D721Med (cell line): ENCODE measurements at regions not wholly inside any gene's neighbourhood (a gene's known extent, or its start where the extent isn't known, plus 50 kb on each side); places are given as distances from the start of the nearest gene placed in this dataset.
"Not testable (repeated sequence)": the region's sequence is repeated elsewhere in the genome, so short reads cannot be mapped to it uniquely, and the experiment has no call there.

Experiments used
- DNase-seq: peaks from one replicate; pipeline ENCODE4 v3.0.0; 2011; ENCODE audit warnings: low spot score; ENCODE audit not compliant: insufficient read length
- FAIRE-seq: peaks from 2 replicates; lab custom pipeline; 2011; peaks lifted over from hg19 to GRCh38; lab: Jason Lieb, UNC
- TF ChIP-seq, protein P1 (sequence below): IDR thresholded peaks from 2 replicates; pipeline ENCODE4 v1.5.1; 2012; ENCODE audit warnings: mild to moderate bottlenecking, control low read depth; ENCODE audit not compliant: insufficient read depth; ENCODE audit errors: missing control alignments

DNA sequence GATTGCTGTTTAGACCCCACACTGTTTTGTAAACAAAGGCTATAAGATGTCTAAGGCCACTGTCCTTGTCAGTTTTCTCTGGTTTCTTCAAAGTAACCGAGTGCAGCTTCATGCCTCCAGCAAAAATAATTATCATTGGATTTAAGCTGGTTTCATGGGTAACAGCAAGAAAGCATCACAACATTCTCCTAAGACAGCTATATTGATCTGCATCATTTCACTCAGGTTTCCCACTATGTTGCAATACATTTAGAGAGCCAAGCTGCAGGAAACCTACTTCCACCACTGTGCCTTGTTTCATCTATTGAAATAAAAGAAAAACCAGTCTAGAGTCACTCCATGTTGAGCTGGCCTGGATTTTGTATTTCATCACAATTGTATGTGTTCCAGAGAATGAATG is 351.4 kb downstream of the OXSM start:
- no peak for FAIRE-seq
- DNase-seq: no peak
- TF ChIP-seq, protein P1, sequence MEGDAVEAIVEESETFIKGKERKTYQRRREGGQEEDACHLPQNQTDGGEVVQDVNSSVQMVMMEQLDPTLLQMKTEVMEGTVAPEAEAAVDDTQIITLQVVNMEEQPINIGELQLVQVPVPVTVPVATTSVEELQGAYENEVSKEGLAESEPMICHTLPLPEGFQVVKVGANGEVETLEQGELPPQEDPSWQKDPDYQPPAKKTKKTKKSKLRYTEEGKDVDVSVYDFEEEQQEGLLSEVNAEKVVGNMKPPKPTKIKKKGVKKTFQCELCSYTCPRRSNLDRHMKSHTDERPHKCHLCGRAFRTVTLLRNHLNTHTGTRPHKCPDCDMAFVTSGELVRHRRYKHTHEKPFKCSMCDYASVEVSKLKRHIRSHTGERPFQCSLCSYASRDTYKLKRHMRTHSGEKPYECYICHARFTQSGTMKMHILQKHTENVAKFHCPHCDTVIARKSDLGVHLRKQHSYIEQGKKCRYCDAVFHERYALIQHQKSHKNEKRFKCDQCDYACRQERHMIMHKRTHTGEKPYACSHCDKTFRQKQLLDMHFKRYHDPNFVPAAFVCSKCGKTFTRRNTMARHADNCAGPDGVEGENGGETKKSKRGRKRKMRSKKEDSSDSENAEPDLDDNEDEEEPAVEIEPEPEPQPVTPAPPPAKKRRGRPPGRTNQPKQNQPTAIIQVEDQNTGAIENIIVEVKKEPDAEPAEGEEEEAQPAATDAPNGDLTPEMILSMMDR: no peak

DNA sequence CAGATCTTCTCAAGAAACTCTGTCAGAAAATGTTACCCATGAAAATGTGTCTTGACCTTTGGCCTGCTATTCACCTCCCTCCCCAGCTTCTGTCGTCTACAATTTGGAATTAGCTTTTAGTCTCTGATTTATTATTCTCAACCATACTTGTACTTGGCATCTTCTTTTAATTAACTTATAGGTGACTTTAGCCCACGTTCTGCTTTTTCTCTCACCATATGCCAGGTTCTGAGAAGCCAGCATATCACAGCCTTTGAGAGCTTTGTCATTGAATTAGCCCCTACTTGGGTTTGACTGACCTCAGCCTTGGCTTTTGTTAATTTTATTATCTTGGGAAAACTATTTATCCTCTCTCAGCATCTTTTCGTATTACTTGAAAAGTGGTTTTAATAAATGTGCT is 355.9 kb downstream of the OXSM start:
- TF ChIP-seq, protein P1: no peak
- DNase-seq: no peak
- no peak for FAIRE-seq

- not testable (repeated sequence) for FAIRE-seq
Observed at GRCh38 chr3:26157428-26157827, 367.5 kb downstream of the OXSM start.

GRCh38 chr3:26171006-26171405 is 381.1 kb downstream of the OXSM start:
- DNase-seq: no peak

More at GRCh38 chr3:26157428-26157827, 367.5 kb downstream of the OXSM start:
- not testable (repeated sequence) for DNase-seq

GRCh38 chr3:26191556-26191955 is 401.7 kb downstream of the OXSM start:
- FAIRE-seq: no peak
- DNase-seq: no peak
- TF ChIP-seq, protein P1: no peak

More at GRCh38 chr3:26171006-26171405, 381.1 kb downstream of the OXSM start:
- TF ChIP-seq, protein P1: no peak
- FAIRE-seq: no peak

DNA sequence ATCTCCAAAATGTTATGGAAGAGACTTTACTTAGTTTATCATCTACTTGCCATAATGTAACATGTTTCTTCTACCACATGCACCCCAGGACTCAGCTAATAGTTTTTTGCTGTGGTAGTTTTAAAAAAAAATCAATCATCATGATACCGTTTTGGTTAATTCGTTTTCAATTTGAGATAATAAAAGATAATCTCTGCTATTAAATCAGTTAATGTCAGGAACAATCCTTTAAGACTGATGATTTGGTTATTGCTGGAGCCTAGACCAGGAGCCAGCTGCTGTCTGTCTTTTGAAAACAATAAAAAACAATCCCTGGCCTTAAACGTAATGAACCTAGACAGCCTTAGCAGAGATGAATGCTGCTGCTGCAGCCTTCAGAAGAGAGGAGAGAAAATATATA is 403.7 kb downstream of the OXSM start:
- FAIRE-seq: peak; percentile 91
- TF ChIP-seq, protein P1: no peak
- DNase-seq: peak; percentile 10

GRCh38 chr3:26196781-26197180 is 406.9 kb downstream of the OXSM start:
- DNase-seq (no peak), FAIRE-seq (no peak)
- TF ChIP-seq, protein P1: no peak

DNA sequence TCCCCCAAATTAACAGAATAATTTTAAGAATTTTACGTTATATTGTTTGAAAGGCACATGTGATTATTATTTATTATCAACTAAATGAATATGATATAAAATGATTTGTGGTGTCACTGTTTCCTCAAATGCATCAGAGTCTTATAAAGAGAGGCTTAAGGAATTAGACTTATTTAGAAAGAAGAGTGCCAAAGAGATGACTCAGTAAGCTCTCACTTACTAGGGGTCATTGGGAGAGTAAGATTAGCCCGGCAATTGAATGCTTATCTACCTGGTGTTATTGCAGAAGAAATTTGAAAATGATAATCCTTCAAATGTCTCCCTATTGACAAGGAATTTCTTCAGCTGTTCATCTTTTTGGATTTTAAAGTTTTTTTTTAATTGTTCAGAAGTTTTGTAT is 408.7 kb downstream of the OXSM start:
- TF ChIP-seq, protein P1: no peak
- peak; percentile 60 for FAIRE-seq
- peak; percentile 18 for DNase-seq
